Bronchial epithelial cell (primary cell): ENCODE measurements at regions not wholly inside any gene's neighbourhood (a gene's known extent, or its start where the extent isn't known, plus 50 kb on each side); places are given as distances from the start of the nearest gene placed in this dataset.

Experiments used
- DNase-seq: peaks from one replicate; pipeline ENCODE4 v3.0.0-alpha.2; 2010; ENCODE audit warnings: low read depth
- FAIRE-seq: peaks from 2 replicates; lab custom pipeline; 2011; peaks lifted over from hg19 to GRCh38; lab: Jason Lieb, UNC
- H3K27me3 ChIP-seq: 2 replicates; pipeline ENCODE4 v1.5.1; 2011; ENCODE audit warnings: low read length; ENCODE audit not compliant: control insufficient read depth, insufficient read depth
- H3K36me3 ChIP-seq: 2 replicates; pipeline ENCODE4 v1.5.1; 2011; ENCODE audit warnings: low read length; ENCODE audit not compliant: control insufficient read depth, insufficient read depth
- H3K4me3 ChIP-seq: 2 replicates; pipeline ENCODE4 v1.5.1; 2011; ENCODE audit warnings: mild to moderate bottlenecking, low read depth, low read length, control low read depth
- CTCF ChIP-seq: IDR thresholded peaks from 2 replicates; pipeline ENCODE4 v1.5.1; 2011; ENCODE audit warnings: mild to moderate bottlenecking, moderate library complexity, low read length, control low read depth, inconsistent platforms; ENCODE audit not compliant: insufficient read depth, severe bottlenecking

GRCh38 chr17:72553051-72553755 is 432.4 kb downstream of the SOX9 start:
- FAIRE-seq, result no peak
- Histone ChIP-seq H3K36me3 (peaks cover 2% of the 10 kb centered on the region), H3K27me3 (no peaks in the 10 kb centered on the region), H3K4me3 (no peak overlapping the region)
- no peak for DNase-seq
- TF ChIP-seq CTCF, result no peak

- Histone ChIP-seq H3K36me3 (peaks cover 2% of the 10 kb centered on the region), H3K4me3 (no peak overlapping the region), H3K27me3 (no peaks in the 10 kb centered on the region)
- DNase-seq (no peak), FAIRE-seq (no peak)
- no peak for TF ChIP-seq CTCF
Observed at GRCh38 chr17:72554508-72554907, 433.7 kb downstream of the SOX9 start.

GRCh38 chr17:72555052-72555451 is 434.2 kb downstream of the SOX9 start:
- H3K4me3 ChIP-seq, result no peak overlapping the region
- no peak for FAIRE-seq
- peak; percentile 30 for DNase-seq
- H3K27me3 ChIP-seq, result no peaks in the 10 kb centered on the region
- H3K36me3 ChIP-seq, result peaks cover 2% of the 10 kb centered on the region
- no peak for TF ChIP-seq CTCF

- TF ChIP-seq CTCF, result peak; percentile 88
- Histone ChIP-seq H3K27me3 (no peaks in the 10 kb centered on the region), H3K36me3 (peaks cover 2% of the 10 kb centered on the region), H3K4me3 (no peak overlapping the region)
- FAIRE-seq (peak; percentile 96), DNase-seq (peak; percentile 52)
Observed at GRCh38 chr17:72556944-72557826, 436.4 kb downstream of the SOX9 start.

GRCh38 chr17:72558971-72559476 is 438.2 kb downstream of the SOX9 start:
- DNase-seq, result no peak
- Histone ChIP-seq H3K27me3 (no peaks in the 10 kb centered on the region), H3K4me3 (no peak overlapping the region), H3K36me3 (peaks cover 2% of the 10 kb centered on the region)
- no peak for TF ChIP-seq CTCF
- no peak for FAIRE-seq
